GM18867 (cell line): ENCODE measurements at regions not wholly inside any gene's neighbourhood (a gene's known extent, or its start where the extent isn't known, plus 50 kb on each side); places are given as distances from the start of the nearest gene placed in this dataset.

Experiments
- ATAC-seq: cut with Tn5 transposase; IDR thresholded peaks from one replicate; pipeline ENCODE4 v1.9.1; 2021; ENCODE audit warnings: mild to moderate bottlenecking, moderate library complexity; ENCODE audit not compliant: unreplicated experiment

- no peak for ATAC-seq
Observed at GRCh38 chr4:11625211-11625610, 196.5 kb upstream of the HS3ST1 start.

- ATAC-seq, result no peak
Observed at GRCh38 chr4:11624370-11624769, 195.7 kb upstream of the HS3ST1 start.

- no peak for ATAC-seq
Observed at GRCh38 chr4:11623726-11624037, 195.0 kb upstream of the HS3ST1 start.

- ATAC-seq, result no peak
Observed at GRCh38 chr4:11622961-11623725, 194.4 kb upstream of the HS3ST1 start.

- ATAC-seq, result no peak
Observed at GRCh38 chr4:11620861-11621260, 192.2 kb upstream of the HS3ST1 start.

- no peak for ATAC-seq
Observed at GRCh38 chr4:11618666-11619282, 190.1 kb upstream of the HS3ST1 start.

- ATAC-seq, result no peak
Observed at GRCh38 chr4:11616856-11617255, 188.2 kb upstream of the HS3ST1 start.

- ATAC-seq, result no peak
Observed at GRCh38 chr4:11615601-11616000, 186.9 kb upstream of the HS3ST1 start.

GRCh38 chr4:11614426-11614825 is 185.7 kb upstream of the HS3ST1 start:
- ATAC-seq, result no peak

- ATAC-seq, result no peak
Observed at GRCh38 chr4:11611868-11612267, 183.2 kb upstream of the HS3ST1 start.

GRCh38 chr4:11609751-11610150 is 181.1 kb upstream of the HS3ST1 start:
- ATAC-seq, result no peak

- no peak for ATAC-seq
Observed at GRCh38 chr4:11608992-11609391, 180.3 kb upstream of the HS3ST1 start.

GRCh38 chr4:11606078-11606477 is 177.4 kb upstream of the HS3ST1 start:
- no peak for ATAC-seq

- ATAC-seq, result no peak
Observed at GRCh38 chr4:11605597-11605996, 176.9 kb upstream of the HS3ST1 start.

GRCh38 chr4:11604821-11605220 is 176.1 kb upstream of the HS3ST1 start:
- ATAC-seq, result no peak

GRCh38 chr4:11603591-11604194 is 175.0 kb upstream of the HS3ST1 start:
- ATAC-seq, result no peak

GRCh38 chr4:11602606-11603340 is 174.1 kb upstream of the HS3ST1 start:
- ATAC-seq, result no peak

- no peak for ATAC-seq
Observed at GRCh38 chr4:11599064-11599463, 170.4 kb upstream of the HS3ST1 start.

GRCh38 chr4:11598591-11598990 is 169.9 kb upstream of the HS3ST1 start:
- no peak for ATAC-seq

- ATAC-seq, result no peak
Observed at GRCh38 chr4:11597506-11597905, 168.8 kb upstream of the HS3ST1 start.

GRCh38 chr4:11596989-11597388 is 168.3 kb upstream of the HS3ST1 start:
- no peak for ATAC-seq
